ENCODE measurements at regions not wholly inside any gene's neighbourhood (a gene's known extent, or its start where the extent isn't known, plus 50 kb on each side); places are given as distances from the start of the nearest gene placed in this dataset.

DNA sequence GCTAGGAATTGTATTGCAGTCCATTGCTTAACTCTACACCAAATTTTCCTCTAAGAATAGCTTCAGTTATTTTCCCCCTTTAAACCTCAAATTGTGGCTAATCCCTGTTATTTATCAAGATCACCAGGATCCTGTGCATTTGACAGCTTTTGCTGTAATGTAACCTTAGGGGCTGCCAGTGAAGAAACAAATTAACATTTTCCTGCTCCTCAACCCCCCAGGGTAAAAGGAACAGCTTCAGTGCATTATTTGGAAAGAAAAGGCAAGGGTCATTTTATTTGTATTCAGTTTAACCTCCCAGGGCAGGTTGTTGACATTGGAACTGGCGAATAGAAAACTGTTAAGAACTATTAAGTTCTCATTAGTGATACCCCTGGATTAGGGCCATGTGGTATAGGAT, 57.0 kb downstream of the PCDH20 start:
- no peak for FAIRE-seq
- Histone ChIP-seq H2AFZ (ENCODE audit: control insufficient read depth, low read depth, low read length) (no peak overlapping the region), H3K9me3 (replicated peaks; ENCODE audit: control insufficient read depth, insufficient read depth, low read length) (no peaks in the 10 kb centered on the region), H4K20me1 (ENCODE audit: control insufficient read depth, insufficient read depth) (no peaks in the 10 kb centered on the region), H3K79me2 (ENCODE audit: control insufficient read depth, insufficient read depth, low read length) (no peaks in the 10 kb centered on the region), H3K36me3 (ENCODE audit: control insufficient read depth in 2 of 2, insufficient read depth in 2 of 2, low read length in 1 of 2) (no peaks in the 10 kb centered on the region), H3K4me3 (no peak overlapping the region), H3K4me2 (ENCODE audit: control insufficient read depth, insufficient read depth) (no peak overlapping the region), H3K27me3 (replicated peaks in 1 of 2; ENCODE audit: control insufficient read depth in 2 of 2, insufficient read depth in 2 of 2, low read length in 1 of 2) (no peaks in the 10 kb centered on the region), H3K9ac (ENCODE audit: control insufficient read depth, insufficient read depth, low read length) (no peak overlapping the region), H3K27ac (ENCODE audit: control insufficient read depth, insufficient read depth) (no peak overlapping the region), H3K4me1 (ENCODE audit: control insufficient read depth, insufficient read depth, low read length) (no peaks in the 10 kb centered on the region)
- 0% methylated on average over 1 of the region's 1 CpG for WGBS (ENCODE audit: insufficient coverage, insufficient replicate concordance, low lambda C conversion rate, missing lambda C conversion rate)
- in situ Hi-C loops (cut with MboI) = no loop called here
- ChIA-PET CTCF (no interaction called here), SMC1A (ENCODE audit: uncharacterized antibody, unreplicated experiment) (interaction anchor here (1.6 kb wide), 1 partner anchor 11 kb away, joined by 4 read pairs; no protein-coding TSS in a partner anchor), RAD21 (ENCODE audit: unreplicated experiment) (no interaction called here), POLR2A (no interaction called here)
- TF ChIP-seq, protein P1, sequence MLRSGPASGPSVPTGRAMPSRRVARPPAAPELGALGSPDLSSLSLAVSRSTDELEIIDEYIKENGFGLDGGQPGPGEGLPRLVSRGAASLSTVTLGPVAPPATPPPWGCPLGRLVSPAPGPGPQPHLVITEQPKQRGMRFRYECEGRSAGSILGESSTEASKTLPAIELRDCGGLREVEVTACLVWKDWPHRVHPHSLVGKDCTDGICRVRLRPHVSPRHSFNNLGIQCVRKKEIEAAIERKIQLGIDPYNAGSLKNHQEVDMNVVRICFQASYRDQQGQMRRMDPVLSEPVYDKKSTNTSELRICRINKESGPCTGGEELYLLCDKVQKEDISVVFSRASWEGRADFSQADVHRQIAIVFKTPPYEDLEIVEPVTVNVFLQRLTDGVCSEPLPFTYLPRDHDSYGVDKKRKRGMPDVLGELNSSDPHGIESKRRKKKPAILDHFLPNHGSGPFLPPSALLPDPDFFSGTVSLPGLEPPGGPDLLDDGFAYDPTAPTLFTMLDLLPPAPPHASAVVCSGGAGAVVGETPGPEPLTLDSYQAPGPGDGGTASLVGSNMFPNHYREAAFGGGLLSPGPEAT (IDR thresholded peaks at IDR 0.05; ENCODE audit: low read depth) = no peak
- TF ChIP-seq ZZZ3 (IDR thresholded peaks at IDR 0.05; ENCODE audit: control insufficient read depth, insufficient read length, low read depth) = no peak
- TF ChIP-seq MYB (IDR thresholded peaks at IDR 0.05; ENCODE audit: borderline replicate concordance, low read depth, low read length) = no peak
- TF ChIP-seq PML (IDR thresholded peaks at IDR 0.05; ENCODE audit: low read length) = no peak
- no peak for TF ChIP-seq TBL1XR1 (IDR thresholded peaks at IDR 0.05; ENCODE audit: low read depth, low read length)
- no peak for TF ChIP-seq SUPT20H (IDR thresholded peaks at IDR 0.05; ENCODE audit: borderline replicate concordance, control insufficient read depth, low read depth, low read length)
- no peak for TF ChIP-seq ATF7 (IDR thresholded peaks at IDR 0.05; ENCODE audit: low read depth)
- intact Hi-C loops (cut with micrococcal nuclease; ENCODE audit: unreplicated experiment) = no loop called here
- ATAC-seq = no peak
- no peak for DNase-seq (ENCODE audit: low read depth, low spot score)
- BruUV-seq (replicated peaks) = no TSS peak

DNA sequence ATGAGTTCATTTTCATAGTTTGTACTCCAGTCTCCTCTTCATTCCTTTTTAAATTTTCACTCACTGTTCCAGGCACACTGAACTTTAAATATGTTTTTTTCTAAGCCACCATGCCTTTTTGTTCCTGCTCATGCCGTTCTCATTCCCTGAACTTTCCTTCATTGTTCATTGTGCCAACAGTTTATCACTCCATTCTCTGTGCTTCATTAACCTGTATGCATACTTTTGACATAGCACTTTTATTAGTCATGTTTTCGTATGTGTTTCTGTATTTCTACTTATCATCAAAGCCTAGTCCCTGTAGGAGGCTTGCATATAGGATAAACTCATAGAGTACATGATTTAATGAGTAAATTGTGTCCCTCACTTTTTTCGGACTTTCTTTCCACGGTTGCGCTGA, 65.3 kb downstream of the PCDH20 start:
- Histone ChIP-seq H3K9ac (ENCODE audit: control insufficient read depth, insufficient read depth, low read length) (no peak overlapping the region), H3K27ac (ENCODE audit: control insufficient read depth, insufficient read depth) (no peak overlapping the region), H3K4me1 (ENCODE audit: control insufficient read depth, insufficient read depth, low read length) (no peaks in the 10 kb centered on the region), H2AFZ (ENCODE audit: control insufficient read depth, low read depth, low read length) (no peak overlapping the region), H3K27me3 (replicated peaks in 1 of 2; ENCODE audit: control insufficient read depth in 2 of 2, insufficient read depth in 2 of 2, low read length in 1 of 2) (no peaks in the 10 kb centered on the region), H3K36me3 (ENCODE audit: control insufficient read depth in 2 of 2, insufficient read depth in 2 of 2, low read length in 1 of 2) (no peaks in the 10 kb centered on the region), H3K4me2 (ENCODE audit: control insufficient read depth, insufficient read depth) (no peak overlapping the region), H3K9me3 (replicated peaks; ENCODE audit: control insufficient read depth, insufficient read depth, low read length) (no peaks in the 10 kb centered on the region), H3K79me2 (ENCODE audit: control insufficient read depth, insufficient read depth, low read length) (no peaks in the 10 kb centered on the region), H3K4me3 (no peak overlapping the region), H4K20me1 (ENCODE audit: control insufficient read depth, insufficient read depth) (no peaks in the 10 kb centered on the region)
- CTCF ChIA-PET = no interaction called here
- FAIRE-seq (no peak), DNase-seq (ENCODE audit: low read depth, low spot score) (no peak), ATAC-seq (no peak)
- POLR2A ChIA-PET = no interaction called here
- TF ChIP-seq EED (IDR thresholded peaks at IDR 0.05; ENCODE audit: low read depth) (no peak), BCL11A (IDR thresholded peaks at IDR 0.05; ENCODE audit: low read depth, low read length) (no peak)
- TF ChIP-seq, protein P2, sequence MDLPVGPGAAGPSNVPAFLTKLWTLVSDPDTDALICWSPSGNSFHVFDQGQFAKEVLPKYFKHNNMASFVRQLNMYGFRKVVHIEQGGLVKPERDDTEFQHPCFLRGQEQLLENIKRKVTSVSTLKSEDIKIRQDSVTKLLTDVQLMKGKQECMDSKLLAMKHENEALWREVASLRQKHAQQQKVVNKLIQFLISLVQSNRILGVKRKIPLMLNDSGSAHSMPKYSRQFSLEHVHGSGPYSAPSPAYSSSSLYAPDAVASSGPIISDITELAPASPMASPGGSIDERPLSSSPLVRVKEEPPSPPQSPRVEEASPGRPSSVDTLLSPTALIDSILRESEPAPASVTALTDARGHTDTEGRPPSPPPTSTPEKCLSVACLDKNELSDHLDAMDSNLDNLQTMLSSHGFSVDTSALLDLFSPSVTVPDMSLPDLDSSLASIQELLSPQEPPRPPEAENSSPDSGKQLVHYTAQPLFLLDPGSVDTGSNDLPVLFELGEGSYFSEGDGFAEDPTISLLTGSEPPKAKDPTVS (IDR thresholded peaks at IDR 0.05; ENCODE audit: low read depth, low read length) = no peak
- WGBS (ENCODE audit: insufficient coverage, insufficient replicate concordance, low lambda C conversion rate, missing lambda C conversion rate) = 49% methylated on average over 5 of the region's 5 CpGs
- intact Hi-C loops (cut with micrococcal nuclease; ENCODE audit: unreplicated experiment) = no loop called here
- RAD21 ChIA-PET (ENCODE audit: unreplicated experiment) = no interaction called here
- no TSS peak for BruUV-seq (replicated peaks)
- SMC1A ChIA-PET (ENCODE audit: uncharacterized antibody, unreplicated experiment) = no interaction called here
- in situ Hi-C loops (cut with MboI) = no loop called here

All from GM12878 (cell line).